ENCODE measurements at regions not wholly inside any gene's neighbourhood (a gene's known extent, or its start where the extent isn't known, plus 50 kb on each side); places are given as distances from the start of the nearest gene placed in this dataset.

DNA sequence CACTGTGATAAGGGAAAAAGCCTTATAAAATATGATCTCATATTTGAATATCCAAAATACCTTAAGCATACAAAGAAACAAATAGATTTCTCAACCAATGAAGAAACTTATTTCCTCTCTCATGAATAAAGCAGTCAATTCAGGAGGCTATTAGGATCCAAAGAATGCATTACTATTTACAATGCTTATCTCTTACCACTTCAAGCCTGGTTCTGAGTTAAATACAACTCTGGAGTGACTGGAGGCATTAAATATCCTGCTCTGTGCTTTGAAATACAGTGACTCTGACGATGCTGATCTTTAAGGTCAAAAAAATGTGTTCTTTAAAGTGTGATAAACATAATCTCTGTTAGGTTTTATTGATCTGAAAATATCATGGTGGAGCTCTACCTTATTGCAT is 493.2 kb downstream of the ZWINT start:
- H3K27ac Mint-ChIP-seq, result 0 out of 2 replicates have a peak overlapping the region, but pooled peaks have one; percentile 12

DNA sequence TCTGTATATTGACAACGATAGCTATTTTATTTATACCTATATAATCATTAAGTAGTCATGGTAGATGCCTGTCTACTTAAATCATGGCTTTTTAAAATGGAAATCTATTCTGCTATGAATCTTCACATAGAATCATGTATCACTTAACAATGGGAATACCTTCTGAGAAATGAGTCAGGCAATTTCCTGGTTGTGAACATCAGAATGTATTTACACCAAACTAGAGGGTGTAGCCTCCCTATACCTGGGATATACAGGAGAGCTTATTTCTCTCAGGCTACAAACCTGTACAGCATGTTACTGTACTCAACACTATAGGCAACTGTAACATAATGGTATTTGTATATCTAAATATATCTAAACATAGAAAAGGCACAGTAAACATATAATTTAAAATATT is 502.3 kb downstream of the ZWINT start:
- H3K36me3 Mint-ChIP-seq, result peaks cover 26% of the 10 kb centered on the region
- H3K27me3 Mint-ChIP-seq (ENCODE audit: low read depth), result no peaks in the 10 kb centered on the region; the same call in 1 of the 2 replicates
- DNase-seq (ENCODE audit: low spot score), result no peak
- TF ChIP-seq NFE2L1 (CRISPR knock-in tag; IDR thresholded peaks at IDR 0.05) (no peak), FOXP1 (CRISPR knock-in tag; IDR thresholded peaks at IDR 0.05; ENCODE audit: borderline replicate concordance) (no peak), ZNF317 (CRISPR knock-in tag; IDR thresholded peaks at IDR 0.05; ENCODE audit: borderline replicate concordance, low read depth) (no peak), ZNF263 (CRISPR knock-in tag; IDR thresholded peaks at IDR 0.05; ENCODE audit: low read depth) (no peak), ZBTB21 (CRISPR knock-in tag; IDR thresholded peaks at IDR 0.05; ENCODE audit: borderline replicate concordance) (no peak), ETV6 (CRISPR knock-in tag; IDR thresholded peaks at IDR 0.05) (no peak)
- TF ChIP-seq, protein P1, sequence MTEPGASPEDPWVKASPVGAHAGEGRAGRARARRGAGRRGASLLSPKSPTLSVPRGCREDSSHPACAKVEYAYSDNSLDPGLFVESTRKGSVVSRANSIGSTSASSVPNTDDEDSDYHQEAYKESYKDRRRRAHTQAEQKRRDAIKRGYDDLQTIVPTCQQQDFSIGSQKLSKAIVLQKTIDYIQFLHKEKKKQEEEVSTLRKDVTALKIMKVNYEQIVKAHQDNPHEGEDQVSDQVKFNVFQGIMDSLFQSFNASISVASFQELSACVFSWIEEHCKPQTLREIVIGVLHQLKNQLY (CRISPR knock-in tag; IDR thresholded peaks at IDR 0.05), result no peak
- peaks cover 28% of the 10 kb centered on the region for H3K9me3 Mint-ChIP-seq
- H3K4me1 Mint-ChIP-seq, result peaks cover 9% of the 10 kb centered on the region
- ChIA-PET POLR2A (no interaction called here), CTCF (no interaction called here)
- no peak overlapping the region for H3K4me3 Mint-ChIP-seq
- H3K27ac Mint-ChIP-seq, result no peak overlapping the region
- no peak for ATAC-seq

More for the DNA sequence above, 493.2 kb downstream of the ZWINT start:
- ChIA-PET POLR2A (no interaction called here), CTCF (no interaction called here)
- TF ChIP-seq GTF2I (CRISPR knock-in tag; conservative IDR thresholded peaks at IDR 0.05), result no peak
- H3K36me3 Mint-ChIP-seq, result peaks cover 2% of the 10 kb centered on the region
- no peaks in the 10 kb centered on the region for H3K27me3 Mint-ChIP-seq (ENCODE audit: low read depth)
- ATAC-seq (no peak), DNase-seq (ENCODE audit: low spot score) (no peak)
- H3K4me3 Mint-ChIP-seq, result no peak overlapping the region
- H3K9me3 Mint-ChIP-seq, result peaks cover 2% of the 10 kb centered on the region
- peaks cover 17% of the 10 kb centered on the region for H3K4me1 Mint-ChIP-seq

- Mint-ChIP-seq H3K27ac (no peak overlapping the region), H3K27me3 (ENCODE audit: low read depth) (no peaks in the 10 kb centered on the region), H3K4me1 (peaks cover 8% of the 10 kb centered on the region), H3K4me3 (no peak overlapping the region), H3K9me3 (no peaks in the 10 kb centered on the region), H3K36me3 (no peaks in the 10 kb centered on the region)
- ChIA-PET POLR2A (no interaction called here), CTCF (no interaction called here)
- no peak for TF ChIP-seq CBFB (CRISPR knock-in tag; IDR thresholded peaks at IDR 0.05; ENCODE audit: low read depth)
- TF ChIP-seq ZNF219 (CRISPR knock-in tag; IDR thresholded peaks at IDR 0.05; ENCODE audit: borderline replicate concordance), result no peak
- no peak for TF ChIP-seq PRDM15 (CRISPR knock-in tag; IDR thresholded peaks at IDR 0.05)
- no peak for TF ChIP-seq SMAD3 (CRISPR knock-in tag; IDR thresholded peaks at IDR 0.05; ENCODE audit: borderline replicate concordance)
- no peak for TF ChIP-seq ATF1 (CRISPR knock-in tag; IDR thresholded peaks at IDR 0.05)
- no peak for TF ChIP-seq GTF2I (CRISPR knock-in tag; conservative IDR thresholded peaks at IDR 0.05)
- TF ChIP-seq SOX15 (CRISPR knock-in tag; IDR thresholded peaks at IDR 0.05), result no peak
- no peak for TF ChIP-seq PREB (CRISPR knock-in tag; IDR thresholded peaks at IDR 0.05; ENCODE audit: borderline replicate concordance)
- TF ChIP-seq SMAD4 (CRISPR knock-in tag; IDR thresholded peaks at IDR 0.05), result no peak
- TF ChIP-seq GABPB1 (CRISPR knock-in tag; IDR thresholded peaks at IDR 0.05), result no peak
- no peak for TF ChIP-seq TCF7 (CRISPR knock-in tag; IDR thresholded peaks at IDR 0.05; ENCODE audit: low read depth)
- TF ChIP-seq ARID4B (CRISPR knock-in tag; IDR thresholded peaks at IDR 0.05; ENCODE audit: borderline replicate concordance), result no peak
- no peak for ATAC-seq
- DNase-seq (ENCODE audit: low spot score), result no peak
Measured at GRCh38 chr10:55852900-55853299, 508.2 kb downstream of the ZWINT start.

Measured in WTC11 (cell line).